Gastrocnemius medialis (tissue), 4 donors: ENCODE measurements at regions not wholly inside any gene's neighbourhood (a gene's known extent, or its start where the extent isn't known, plus 50 kb on each side); places are given as distances from the start of the nearest gene placed in this dataset.

Source experiments
- CTCF ChIP-seq, 5 experiments: fragments of 450-650 bp in 3 of 5; fragments of 200-600 bp in 2 of 5; sonication (generic) in 2 of 5; IDR thresholded peaks in 4 of 5; conservative IDR thresholded peaks in 1 of 5; 1 replicate in 4 of 5; 2 replicates in 1 of 5; pipeline ENCODE4 v1.5.1; 2016 to 2019; ENCODE audit warnings: antibody characterized with exemption in 5 of 5, mild to moderate bottlenecking in 3 of 5, moderate library complexity in 3 of 5
- POLR2A ChIP-seq, 2 donors: fragments of 450-650 bp; IDR thresholded peaks; one replicate each; pipeline ENCODE4 v1.6.1; 2017; ENCODE audit warnings: antibody characterized with exemption in 2 of 2, mild to moderate bottlenecking in 2 of 2, moderate library complexity in 2 of 2

DNA sequence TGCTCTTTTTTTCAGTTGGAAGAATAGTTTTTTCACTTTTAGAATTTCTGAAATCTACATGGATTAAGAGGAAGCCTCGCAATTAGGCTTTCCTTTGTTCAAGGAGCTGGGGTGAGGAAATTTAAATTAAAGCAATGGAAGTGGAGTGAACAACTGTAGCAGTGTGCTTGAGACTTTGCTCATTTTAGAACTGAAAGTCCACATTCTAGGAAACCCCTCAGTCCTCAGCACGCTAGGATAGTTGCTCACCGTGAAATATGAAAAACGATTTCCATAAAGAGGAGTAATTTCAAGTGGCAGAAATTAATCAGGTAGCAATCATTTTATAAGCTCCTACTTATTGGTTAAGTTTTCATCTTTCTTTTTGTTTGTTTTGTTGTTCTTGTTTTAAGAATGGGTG lies 243.0 kb upstream of the ITGA1 start:
- TF ChIP-seq CTCF (IDR thresholded peaks at IDR 0.05 in 4 of 5, conservative IDR thresholded peaks at IDR 0.05 in 1 of 5) = no peak
- TF ChIP-seq POLR2A (IDR thresholded peaks at IDR 0.05) = no peak
